A172 (cell line): ENCODE measurements at regions not wholly inside any gene's neighbourhood (a gene's known extent, or its start where the extent isn't known, plus 50 kb on each side); places are given as distances from the start of the nearest gene placed in this dataset.

Experiments used
- DNase-seq: peaks from one replicate; pipeline ENCODE4 v3.0.0-alpha.2; 2015; ENCODE audit warnings: low spot score

DNA sequence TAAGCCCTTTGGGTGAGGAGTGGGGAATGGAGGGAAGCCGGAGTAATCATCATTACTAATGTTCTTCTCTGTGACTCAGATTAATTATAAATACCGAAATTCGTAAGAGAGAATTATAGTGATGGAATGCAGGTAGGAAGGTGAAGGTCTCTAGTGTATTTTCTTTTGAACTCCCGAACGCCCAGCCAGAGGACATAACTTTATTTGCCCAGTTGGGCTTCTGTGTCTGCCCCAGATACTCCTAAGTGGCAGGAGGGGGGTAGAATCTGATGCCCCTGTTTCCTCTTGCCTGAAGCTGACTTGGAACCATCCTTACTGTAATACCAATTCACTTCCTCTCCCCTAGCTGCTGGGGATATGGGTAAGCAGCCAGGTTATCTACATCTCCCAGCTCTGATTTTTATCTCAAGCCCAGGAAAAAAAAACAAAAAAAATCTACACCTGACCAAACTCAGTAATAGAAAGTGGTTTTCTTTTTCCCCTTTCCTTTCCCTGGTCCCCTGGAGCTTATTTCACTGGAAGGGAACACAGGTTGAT, 84.4 kb upstream of the CISTR start:
- no peak for DNase-seq

DNA sequence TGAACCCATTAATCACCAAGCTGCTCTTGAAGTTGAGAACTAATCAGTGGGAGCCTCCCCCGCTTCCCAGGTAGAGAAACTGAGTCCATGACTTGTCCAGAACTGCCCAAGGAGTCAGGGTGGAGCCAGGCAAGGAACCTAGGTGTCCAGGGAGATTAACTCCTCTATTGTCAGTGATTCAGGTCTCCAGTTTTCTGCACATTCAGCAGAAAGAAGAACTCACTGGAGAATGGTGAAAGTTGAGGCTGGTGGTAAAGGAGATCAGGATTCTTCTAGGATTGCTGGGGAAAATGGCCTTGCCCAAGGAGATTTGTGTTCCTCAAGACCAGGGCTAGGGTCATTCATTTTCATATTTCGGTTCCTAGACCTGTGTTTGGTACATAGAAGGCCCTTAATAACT, 87.2 kb upstream of the CISTR start:
- DNase-seq = no peak

DNA sequence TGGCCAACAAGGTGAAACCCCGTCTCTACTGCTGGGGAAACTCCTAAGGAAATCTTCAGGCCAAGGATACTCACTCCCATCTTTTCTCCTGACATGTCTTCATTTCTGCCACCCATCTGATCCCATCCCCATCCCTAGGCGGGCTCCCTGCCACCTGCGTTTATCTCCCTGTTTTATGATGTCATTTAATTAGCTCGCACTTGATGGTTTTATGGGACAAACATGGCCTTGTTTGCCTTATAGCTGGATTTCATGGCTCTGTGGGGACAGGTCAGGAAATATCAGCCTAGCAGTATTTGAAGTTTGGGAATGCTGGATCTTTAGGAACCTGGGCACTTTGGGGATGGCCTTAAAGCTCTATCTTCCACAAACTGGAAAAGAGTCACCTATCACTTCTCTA, 88.5 kb upstream of the CISTR start:
- no peak for DNase-seq

DNA sequence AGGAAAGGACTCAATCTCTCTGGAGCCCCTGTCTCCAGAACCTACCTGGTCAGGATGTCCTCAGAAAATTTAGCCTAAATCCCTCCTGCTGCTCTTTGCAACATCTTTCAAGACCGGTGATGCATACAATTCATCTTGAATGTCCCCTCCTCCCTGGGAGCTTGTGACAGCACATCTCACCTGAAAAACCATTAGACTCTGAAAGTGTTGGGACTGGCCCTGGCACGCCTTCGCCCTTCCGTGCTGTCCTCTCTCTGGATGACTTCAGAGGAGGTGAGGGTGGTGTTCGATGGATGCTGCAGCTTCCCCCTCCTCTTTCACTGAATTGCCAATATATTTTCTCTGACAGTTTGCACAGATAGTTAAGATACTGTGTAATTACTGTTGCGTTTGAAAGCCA, 90.9 kb upstream of the CISTR start:
- no peak for DNase-seq

DNA sequence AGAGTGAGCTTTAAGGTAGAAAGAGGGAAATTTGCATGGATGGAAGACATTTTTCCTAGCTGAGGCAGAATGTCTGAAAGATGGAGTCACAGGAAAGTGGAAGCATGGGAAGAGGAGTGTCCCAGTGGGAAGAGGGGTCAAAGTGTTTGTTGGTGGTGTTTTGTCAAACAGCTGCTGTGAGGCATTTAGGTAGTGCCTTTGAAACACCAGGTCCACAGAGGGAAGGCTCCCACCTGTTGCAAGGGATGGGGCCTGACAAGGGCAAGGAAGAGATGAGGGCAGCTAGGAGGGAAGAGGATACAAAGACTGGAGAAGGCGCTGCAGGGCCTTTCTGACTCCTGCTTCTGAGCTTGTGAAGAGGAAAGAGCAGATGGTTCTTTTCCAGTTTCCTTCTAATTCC, 91.8 kb upstream of the CISTR start:
- no peak for DNase-seq

DNA sequence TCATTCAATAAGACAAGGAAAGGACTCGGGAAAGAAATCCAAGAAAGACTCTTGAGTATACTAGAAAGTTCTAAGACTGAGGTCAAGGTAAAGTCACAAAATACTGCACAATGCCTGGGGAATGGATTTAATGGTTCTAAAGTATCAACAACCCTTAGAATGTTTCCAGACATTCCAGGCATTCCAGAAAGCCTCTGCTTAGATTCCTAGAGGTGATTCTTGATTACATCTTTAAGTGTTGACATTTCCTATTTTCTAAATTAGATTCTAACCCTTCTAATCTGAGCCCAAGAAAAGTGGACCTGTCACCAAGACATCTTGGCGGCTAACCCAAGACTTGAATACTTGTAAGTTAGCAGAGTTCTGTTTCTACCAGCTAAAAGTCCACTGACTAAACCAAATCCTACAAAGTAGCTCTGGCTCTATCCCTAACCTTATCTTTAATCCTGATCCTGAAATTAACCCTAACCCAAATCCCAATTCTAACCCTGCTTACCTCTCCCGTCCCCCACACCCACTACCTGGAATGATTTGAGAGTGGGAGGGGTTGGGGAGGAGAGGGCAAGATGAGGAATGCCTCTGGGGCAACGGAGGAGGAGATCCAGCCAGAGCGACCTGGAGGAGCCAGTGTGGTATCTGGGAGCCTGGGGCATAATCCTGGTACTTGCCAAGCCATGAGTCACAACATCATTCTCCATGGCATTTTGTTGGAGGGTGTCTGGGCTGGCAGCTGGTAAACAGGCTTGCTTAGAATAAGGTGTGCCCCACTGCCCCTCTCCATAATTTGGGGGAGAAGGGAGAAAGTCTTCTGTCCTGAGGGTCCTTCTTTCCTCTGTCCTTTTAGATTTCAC, 93.4 kb upstream of the HOXC13 start:
- DNase-seq = peak; percentile 86

DNA sequence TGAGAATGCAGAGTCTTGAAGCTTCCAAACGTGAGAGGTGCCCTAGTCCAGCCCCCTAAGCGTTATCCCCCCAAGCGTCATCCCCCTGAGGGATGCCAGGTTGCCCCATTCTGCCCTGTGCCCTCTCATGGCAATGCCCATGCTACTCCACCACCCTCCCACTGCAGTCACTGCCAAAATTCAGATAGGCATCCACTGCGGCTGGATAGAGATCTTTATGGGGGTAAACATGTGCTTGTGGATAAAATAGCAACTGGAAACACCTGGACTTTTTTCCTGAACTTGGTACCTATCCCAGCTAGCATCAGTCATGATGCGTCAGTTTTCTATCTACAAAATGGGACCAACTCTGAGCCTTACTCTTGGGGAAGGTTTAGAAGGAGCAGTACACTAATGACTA, 92.7 kb upstream of the HOXC13 start:
- DNase-seq = no peak

DNA sequence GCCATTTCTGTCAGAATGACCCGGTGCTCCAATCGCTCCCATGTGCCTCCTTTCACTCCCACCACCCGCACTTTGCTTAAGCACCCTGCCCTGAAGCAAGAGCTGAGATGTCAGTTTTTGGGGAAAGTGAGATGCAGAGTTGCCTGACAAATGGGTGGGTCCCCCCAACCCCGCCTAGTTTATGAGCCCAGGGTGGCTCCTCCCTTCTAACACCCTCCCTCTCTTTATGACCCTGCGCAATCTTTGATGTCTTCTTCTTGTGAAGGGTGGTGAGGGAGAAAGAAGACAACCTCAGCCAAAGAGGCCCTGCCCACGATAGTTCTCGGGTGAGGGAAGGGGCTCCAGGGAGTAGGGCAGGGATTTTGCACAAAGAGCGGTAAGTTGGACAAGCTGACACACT, 89.5 kb upstream of the HOXC13 start:
- DNase-seq = no peak

DNA sequence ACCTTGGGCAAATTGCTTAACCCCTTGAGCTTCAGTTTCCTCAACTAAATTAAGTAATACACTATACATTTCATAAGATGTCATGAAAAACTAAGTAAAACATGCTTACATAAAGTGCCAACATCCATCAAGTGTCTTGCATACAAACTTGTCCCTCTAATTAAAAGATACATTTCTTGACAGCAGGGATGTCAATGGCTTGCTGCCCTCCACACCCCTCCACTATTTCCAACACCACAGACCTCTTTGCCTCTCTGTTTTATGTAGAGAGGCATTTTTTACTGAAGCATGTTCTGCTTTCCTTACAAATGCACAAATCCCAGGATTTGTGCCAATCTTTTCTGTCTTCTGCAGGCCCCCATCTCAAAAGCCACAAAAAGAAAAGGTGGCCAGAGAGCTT, 89.0 kb upstream of the HOXC13 start:
- DNase-seq = no peak

DNA sequence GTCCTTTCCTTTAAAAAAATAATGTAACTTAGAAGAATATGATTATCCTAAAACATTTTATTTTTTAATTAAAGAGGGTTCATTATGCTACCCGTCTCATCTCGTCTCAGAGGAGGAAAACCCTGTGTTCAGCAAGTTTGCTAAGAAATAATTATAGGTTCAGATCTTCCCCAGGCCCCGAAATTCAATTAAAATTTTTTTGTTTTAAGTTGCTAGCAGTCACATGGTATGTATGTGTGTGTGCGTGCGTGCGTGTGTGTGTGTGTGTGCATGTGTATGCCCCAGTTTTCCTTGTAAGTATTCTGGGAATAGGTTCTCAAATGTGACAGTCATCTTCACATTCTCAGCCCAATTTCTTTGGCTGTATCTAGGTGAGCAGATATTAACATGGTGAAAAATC, 86.6 kb upstream of the HOXC13 start:
- DNase-seq = no peak

DNA sequence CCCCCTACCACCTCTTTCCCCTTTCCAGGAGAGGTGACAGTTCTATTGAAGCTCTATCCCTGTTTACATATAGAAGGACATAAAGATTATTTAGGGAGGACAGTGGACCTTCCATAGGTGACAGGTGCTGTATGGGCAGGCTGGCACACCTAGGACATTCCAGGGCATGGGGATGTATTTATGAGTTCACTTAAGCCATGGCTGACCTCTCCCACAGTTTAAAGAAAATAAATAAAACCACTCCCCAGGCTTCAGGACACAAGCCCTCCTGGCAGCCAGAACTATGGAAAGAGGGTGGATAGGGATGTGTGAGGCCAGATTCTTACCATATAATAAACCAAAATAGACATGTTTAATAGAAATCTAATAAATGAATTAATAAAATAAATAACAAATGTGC, 85.6 kb upstream of the HOXC13 start:
- DNase-seq = no peak

DNA sequence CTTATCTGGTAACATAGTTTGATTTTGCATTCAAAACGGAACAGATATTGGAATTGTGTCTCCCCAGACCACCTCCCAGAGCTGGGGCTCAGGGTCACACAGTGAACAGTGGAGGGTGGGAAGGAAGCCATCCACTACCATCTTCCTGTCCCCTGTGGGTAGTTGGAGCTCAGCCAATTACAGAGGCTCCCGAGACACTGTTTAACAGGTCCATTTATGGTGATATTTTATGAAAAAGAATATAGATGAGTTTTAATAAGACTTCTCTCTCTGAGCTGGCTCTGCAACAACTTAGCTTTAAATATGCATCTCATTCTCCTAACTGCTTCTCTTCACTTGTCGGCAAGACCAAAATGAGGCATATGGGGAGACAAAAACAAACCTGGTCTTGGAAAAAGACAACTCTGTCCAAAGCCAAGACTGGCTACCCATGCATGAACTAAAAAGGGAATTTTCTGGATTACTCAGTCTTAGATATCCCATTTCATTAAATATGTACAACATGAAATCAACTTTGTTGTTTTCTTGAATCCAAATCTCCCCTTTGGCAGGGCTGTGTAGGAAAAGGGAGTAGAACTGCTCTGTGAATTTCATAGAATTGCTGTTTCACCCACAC, 83.8 kb upstream of the HOXC13 start:
- no peak for DNase-seq

DNA sequence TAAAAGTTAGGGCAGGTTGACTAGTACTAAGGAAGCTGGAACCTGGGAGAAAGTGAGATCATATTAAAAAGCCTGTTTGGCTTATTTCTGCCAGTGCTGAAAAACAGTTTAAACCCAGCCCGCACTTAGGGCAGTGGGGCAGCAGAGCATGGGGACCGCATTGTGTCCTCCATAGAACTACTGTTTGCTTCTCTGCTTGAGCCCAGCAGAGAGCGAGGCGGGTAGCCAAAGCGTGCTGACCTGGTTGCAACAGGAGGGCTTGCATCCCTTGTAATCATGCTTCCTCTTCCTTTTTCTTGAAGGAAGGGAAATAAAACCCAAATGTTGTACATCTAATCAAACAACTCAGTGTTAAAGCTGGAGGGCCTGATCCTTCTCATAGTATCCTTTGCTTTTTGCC, 82.5 kb upstream of the HOXC13 start:
- DNase-seq = no peak

DNA sequence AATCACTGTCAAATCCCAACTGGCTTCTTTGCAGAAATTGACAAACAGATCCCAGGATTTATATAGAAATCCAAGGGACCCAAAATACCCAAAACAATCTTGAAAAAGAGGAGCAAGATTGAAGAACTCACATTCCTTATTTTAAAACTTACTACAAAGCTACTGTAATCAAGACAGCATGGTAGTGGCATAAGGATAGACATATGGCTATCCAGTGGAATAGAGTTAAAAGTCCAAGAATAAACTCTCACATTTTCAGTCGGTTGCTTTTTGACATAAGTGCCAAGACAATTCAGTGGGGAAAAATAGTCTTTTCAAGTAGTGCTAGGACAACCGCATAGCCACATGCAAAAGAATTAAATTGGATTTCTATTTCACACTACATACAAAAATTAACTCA, 81.0 kb upstream of the HOXC13 start:
- DNase-seq = no peak

DNA sequence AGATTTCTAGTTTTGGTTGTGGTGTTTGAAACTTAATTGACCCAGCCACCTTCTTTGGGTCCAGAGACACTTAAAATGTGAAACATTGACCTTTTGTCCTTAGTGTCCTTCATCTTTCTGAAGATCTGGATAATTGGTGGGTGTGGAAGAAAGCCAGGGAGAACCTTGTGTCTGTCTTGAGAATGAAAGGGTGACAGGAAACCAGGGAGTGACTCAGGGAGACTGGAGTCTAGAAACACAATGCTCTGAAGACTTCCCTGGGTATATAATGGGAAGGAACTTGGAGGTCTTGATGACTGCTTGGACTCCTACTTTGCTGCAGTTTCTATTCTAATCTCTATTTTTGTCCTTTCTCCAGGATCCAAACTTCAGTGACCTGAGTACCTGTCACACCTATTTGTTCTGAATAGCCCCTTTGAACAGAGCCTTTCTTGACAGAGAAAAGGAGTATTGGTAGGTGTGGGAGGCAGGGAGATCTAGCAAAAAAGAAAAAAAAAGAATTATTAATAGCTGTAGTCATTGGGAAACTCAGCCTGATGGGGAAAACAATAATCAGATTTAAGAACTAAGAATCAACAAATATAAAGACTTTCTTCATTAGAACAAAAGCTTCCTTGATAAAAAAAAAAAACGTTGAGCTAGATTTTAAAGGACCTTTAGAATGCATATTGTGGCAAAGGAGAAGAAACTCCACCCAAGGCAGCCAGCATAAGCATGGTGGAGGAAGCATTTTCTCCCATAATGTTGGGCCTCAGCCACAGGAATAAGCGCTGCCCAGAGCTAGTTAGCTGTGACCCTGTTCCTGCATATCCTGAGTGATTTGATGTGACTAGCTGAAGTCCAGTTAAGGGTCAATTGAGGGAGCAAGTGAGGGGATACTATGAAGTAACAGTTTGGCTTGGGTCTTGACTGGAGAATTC, 77.9 kb upstream of the HOXC13 start:
- peak; percentile 39 for DNase-seq

DNA sequence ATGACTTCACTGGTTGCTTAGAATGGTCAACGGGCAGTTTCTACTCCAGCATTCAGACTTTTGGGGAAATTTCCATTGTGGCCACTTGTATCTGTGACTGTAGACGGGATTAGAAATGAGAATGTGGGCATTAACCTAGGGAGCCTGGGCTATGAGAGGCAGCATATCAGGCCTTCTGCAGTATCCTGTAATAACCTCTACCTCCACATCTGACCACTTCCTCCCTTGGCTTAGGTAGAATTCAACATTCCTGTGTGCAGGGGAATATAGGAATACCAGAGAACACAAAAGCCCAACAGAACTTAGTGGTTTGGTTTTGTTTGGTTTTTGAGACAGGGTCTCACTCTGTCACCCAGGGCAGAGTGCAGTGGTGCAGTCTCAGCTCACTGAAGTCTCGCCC, 76.4 kb upstream of the HOXC13 start:
- DNase-seq = no peak

DNA sequence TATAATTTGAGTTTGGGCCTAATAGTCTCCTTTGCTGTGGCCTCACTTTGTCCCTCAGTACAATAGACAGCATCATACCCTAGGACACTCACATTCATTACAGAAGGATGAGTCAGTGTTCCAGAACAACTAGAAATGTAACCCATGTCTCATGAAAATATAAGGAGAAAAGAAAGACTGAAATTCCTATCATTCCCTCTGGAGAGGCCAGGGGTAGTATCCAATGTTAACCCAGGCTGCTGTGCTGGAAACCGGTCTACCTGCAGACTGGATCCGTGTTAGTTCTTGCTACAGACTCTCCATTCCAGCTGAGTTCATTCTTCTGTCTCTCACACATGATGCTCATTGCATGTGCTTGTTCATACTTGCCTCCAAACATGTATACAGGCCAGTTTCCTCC, 75.8 kb upstream of the HOXC13 start:
- peak; percentile 42 for DNase-seq

DNA sequence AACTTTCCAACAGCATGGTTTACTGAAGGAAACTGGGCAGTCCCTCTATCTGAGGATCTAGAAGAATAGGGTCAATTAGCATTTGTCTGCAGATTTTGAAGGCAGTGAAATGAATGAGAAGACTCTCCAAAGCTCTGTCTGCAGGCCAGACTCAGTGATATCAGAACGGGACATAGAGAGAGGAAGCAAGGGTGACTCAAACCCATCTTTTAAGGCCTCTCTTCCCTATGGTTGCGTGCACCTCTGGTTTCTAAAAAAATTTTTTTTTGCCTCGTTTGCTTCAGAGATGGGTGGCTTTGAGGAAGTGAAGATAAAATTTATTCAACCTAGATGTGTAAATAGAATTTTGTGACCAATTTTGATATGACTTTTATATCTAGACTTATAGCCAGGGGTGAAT, 71.9 kb upstream of the HOXC13 start:
- DNase-seq = no peak

DNA sequence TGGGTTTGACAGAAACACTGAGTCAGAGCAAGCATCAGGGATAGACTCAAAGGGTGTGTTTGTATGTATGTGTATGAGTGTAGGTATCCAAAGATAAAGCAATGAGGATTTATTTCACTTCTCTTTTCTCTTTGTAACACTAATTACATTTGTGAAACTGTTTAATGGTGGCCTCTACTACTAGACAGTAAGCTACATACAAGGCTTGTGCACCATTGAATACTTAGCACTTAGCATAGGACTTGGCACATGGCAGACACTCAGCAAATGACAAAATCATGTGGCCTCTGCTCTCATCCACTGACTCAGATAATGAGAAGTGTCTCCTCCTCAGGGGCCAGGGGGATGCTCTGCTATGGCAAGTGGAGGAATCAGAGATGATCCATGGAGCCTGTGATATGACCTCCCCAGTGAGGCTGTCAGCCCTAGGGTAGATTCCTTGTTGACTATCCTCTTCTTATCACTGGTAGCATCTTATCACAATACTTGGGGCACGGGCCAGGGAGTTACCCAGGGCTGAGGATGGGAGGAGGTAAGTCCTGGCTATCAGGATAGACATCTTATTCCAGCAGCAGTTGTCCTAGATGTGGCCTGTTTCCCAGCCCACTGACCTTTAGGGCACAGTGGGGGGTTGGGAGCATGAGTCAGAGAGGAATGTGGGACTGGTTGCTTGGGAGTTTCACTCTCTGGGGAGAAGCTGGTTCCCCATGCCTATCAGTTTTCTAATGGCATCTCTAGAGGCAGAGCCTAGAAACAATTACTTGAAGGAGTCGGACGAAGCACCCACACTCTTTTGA, 71.2 kb upstream of the HOXC13 start:
- DNase-seq = peak; percentile 77

DNA sequence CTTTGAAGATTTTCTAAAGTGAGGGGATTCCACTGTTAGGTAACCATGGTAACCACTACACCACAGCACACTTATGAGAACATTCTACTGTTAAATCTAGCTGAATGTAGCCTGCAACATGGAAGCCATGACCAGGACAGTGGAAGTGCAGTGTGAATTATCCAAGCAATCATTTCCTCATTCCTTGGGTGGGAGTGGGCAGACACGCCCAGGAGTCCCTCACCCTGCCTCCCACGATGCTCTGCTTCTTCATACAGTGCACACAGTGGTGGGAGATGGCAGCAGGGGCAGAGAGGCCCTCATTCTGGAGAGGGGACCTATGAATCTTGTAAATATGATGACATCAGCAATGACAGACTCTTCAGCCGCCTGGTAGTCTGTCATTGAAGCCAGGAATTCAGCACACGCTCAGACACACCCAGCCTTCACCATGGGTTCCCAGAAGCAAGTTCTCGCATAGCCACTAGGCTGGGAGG, 70.1 kb upstream of the HOXC13 start:
- no peak for DNase-seq

DNA sequence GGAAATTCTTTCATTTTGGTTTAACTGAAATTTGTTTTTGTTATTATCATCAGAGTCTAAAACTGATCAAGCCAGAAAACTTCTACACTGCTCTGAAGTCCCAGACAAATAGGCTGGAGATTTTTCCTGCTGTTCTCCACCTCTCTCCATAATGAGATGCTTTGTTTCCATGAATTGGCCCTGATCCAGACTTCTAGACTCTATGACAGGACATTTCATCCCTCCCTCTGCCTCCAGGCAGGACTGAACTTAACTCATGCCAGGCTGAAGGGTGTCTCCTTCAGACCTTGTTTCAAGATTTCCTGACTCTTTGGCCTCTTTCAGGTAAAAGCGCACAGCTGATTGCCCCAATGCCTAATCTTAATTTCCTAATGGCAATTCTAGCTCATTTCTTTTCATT, 69.1 kb upstream of the HOXC13 start:
- DNase-seq = no peak
